ENCODE measurements at regions not wholly inside any gene's neighbourhood (a gene's known extent, or its start where the extent isn't known, plus 50 kb on each side); places are given as distances from the start of the nearest gene placed in this dataset.

- TF ChIP-seq CTCF (IDR thresholded peaks at IDR 0.05; ENCODE audit: extremely low read depth, missing control alignments), result no peak
- no peak for DNase-seq (ENCODE audit: low spot score)
Observed at GRCh38 chr6:81861281-81861680, 108.8 kb upstream of the TENT5A start.

- TF ChIP-seq CTCF (IDR thresholded peaks at IDR 0.05; ENCODE audit: extremely low read depth, missing control alignments), result no peak
- no peak for DNase-seq (ENCODE audit: low spot score)
Observed at GRCh38 chr6:81859884-81860283, 107.4 kb upstream of the TENT5A start.

- no peak for TF ChIP-seq CTCF (IDR thresholded peaks at IDR 0.05; ENCODE audit: extremely low read depth, missing control alignments)
- no peak for DNase-seq (ENCODE audit: low spot score)
Observed at GRCh38 chr6:81857812-81858211, 105.3 kb upstream of the TENT5A start.

- TF ChIP-seq CTCF (IDR thresholded peaks at IDR 0.05; ENCODE audit: extremely low read depth, missing control alignments), result no peak
Observed at GRCh38 chr6:81856872-81857271, 104.4 kb upstream of the TENT5A start.

GRCh38 chr6:81854474-81854873, 102.0 kb upstream of the TENT5A start:
- TF ChIP-seq CTCF (IDR thresholded peaks at IDR 0.05; ENCODE audit: extremely low read depth, missing control alignments), result no peak
- DNase-seq (ENCODE audit: low spot score), result no peak

More at GRCh38 chr6:81856872-81857271, 104.4 kb upstream of the TENT5A start:
- no peak for DNase-seq (ENCODE audit: low spot score)

- DNase-seq (ENCODE audit: low spot score), result no peak
- no peak for TF ChIP-seq CTCF (IDR thresholded peaks at IDR 0.05; ENCODE audit: extremely low read depth, missing control alignments)
Observed at GRCh38 chr6:81853975-81854374, 101.5 kb upstream of the TENT5A start.

GRCh38 chr6:81849248-81849647, 96.8 kb upstream of the TENT5A start:
- no peak for TF ChIP-seq CTCF (IDR thresholded peaks at IDR 0.05; ENCODE audit: extremely low read depth, missing control alignments)
- no peak for DNase-seq (ENCODE audit: low spot score)

All from GM20000 (cell line).